NT2/D1 (cell line): ENCODE measurements at regions not wholly inside any gene's neighbourhood (a gene's known extent, or its start where the extent isn't known, plus 50 kb on each side); places are given as distances from the start of the nearest gene placed in this dataset.

Experiments
- DNase-seq: peaks from one replicate; pipeline ENCODE4 v3.0.0-alpha.2; 2011; ENCODE audit warnings: low read depth, low spot score
- H3K27me3 ChIP-seq: 2 replicates; pipeline ENCODE4 v1.6.0; 2011; ENCODE audit warnings: mild to moderate bottlenecking; ENCODE audit not compliant: insufficient read length, insufficient read depth
- H3K36me3 ChIP-seq: 2 replicates; pipeline ENCODE4 v1.6.1; 2011; ENCODE audit warnings: mild to moderate bottlenecking, low read length, mixed read lengths; ENCODE audit not compliant: insufficient read depth, insufficient read length
- H3K4me1 ChIP-seq: 2 replicates; pipeline ENCODE4 v1.5.1; 2011; ENCODE audit not compliant: insufficient read depth, insufficient read length
- H3K4me3 ChIP-seq: 2 replicates; pipeline ENCODE4 v1.5.1; 2011; ENCODE audit warnings: low read depth; ENCODE audit not compliant: insufficient read length
- H3K9ac ChIP-seq: 2 replicates; pipeline ENCODE4 v1.6.0; 2011; ENCODE audit warnings: low read depth; ENCODE audit not compliant: insufficient read length
- H3K9me3 ChIP-seq: 2 replicates; pipeline ENCODE4 v1.5.1; 2011; ENCODE audit warnings: mild to moderate bottlenecking, low read length; ENCODE audit not compliant: insufficient read depth
- SUZ12 ChIP-seq: IDR thresholded peaks from 2 replicates; pipeline ENCODE4 v1.6.1; 2011; ENCODE audit not compliant: insufficient read length, insufficient read depth; ENCODE audit errors: extremely low read depth
- YY1 ChIP-seq: IDR thresholded peaks from 2 replicates; pipeline ENCODE4 v1.6.1; 2011; ENCODE audit not compliant: insufficient read length, insufficient read depth
- ZNF274 ChIP-seq: IDR thresholded peaks from 2 replicates; pipeline ENCODE4 v1.6.1; 2011; ENCODE audit warnings: mild to moderate bottlenecking, low read depth, low read length

DNA sequence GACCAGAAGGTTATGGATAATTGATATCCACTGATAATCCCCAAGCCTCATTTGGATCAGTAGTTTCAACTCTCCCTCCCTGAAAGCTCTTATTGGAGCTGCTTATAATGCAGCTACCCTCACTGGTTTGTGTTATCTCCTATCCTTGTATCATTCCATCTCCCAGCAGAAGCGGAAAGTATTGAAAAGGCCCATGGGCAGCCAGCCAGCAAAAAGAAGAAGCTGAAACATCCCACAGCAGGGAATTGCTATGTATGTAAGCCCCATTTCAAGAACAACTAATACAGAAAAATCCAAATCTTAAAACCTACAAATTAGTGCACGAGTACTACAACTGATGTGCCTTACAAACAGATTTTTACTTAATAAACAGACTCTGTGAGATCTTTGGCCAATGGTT lies 269.0 kb upstream of the ECI2 start:
- Histone ChIP-seq H3K4me1 (no peaks in the 10 kb centered on the region), H3K4me3 (no peak overlapping the region), H3K27me3 (no peaks in the 10 kb centered on the region), H3K36me3 (no peaks in the 10 kb centered on the region), H3K9me3 (no peaks in the 10 kb centered on the region), H3K9ac (no peak overlapping the region)
- TF ChIP-seq YY1 = no peak
- no peak for TF ChIP-seq ZNF274
- no peak for TF ChIP-seq SUZ12
- no peak for DNase-seq

DNA sequence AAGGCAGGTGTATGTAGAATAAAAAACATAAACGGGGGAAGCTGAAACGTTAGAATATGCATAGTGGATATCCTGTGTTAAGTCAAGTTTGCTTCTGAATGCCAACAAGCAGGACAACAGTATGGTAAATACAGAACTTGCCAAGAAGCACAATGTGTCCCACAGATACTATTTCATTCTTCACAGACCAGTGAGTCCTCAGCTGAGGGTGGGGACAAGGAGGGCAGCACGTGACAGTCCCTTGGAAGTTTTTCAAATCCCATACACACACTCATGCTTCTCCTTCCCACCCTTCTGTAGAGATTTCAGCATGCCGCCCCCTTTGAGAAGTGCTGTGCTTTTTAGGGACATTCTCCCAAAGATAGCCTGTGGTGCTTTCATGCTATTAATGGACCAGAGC lies 268.5 kb upstream of the ECI2 start:
- Histone ChIP-seq H3K4me3 (no peak overlapping the region), H3K27me3 (no peaks in the 10 kb centered on the region), H3K9ac (no peak overlapping the region), H3K36me3 (no peaks in the 10 kb centered on the region), H3K4me1 (no peaks in the 10 kb centered on the region), H3K9me3 (no peaks in the 10 kb centered on the region)
- DNase-seq = no peak
- TF ChIP-seq ZNF274 (no peak), YY1 (no peak)

DNA sequence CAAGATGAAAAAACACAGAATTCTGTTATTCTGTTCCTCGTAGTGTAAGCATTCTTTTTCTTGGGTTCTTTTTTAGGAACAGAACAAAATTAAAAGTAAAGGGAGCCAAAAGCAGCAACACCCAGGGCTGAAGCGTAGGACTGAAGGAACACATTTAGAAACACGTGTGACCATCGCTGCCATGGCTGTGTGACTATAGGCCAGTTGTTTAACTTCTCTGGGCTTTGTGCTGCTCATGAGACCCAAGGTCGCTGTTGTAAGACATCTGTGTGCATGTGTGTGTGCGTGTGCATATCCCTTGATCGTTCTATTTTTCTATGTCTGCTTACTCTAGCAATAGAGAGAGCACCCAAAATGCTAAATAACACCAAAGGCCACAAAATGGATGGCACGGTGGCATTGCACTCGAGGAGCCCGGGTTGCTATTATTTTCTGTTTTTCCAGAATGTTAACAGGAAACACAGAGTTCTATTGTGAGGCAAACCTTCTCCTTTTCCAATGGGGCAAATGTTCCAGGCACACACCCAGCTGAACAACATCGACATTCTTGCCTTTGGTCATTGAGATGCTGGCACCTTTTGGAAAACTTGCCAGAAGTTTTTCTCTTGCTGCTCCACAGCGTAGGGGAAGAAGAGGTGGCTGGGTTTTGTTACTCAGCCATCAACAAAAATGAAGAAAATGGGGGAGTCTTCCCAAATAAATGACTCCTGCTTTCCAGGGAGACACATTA lies 267.8 kb upstream of the ECI2 start:
- H3K27me3 ChIP-seq = no peaks in the 10 kb centered on the region
- H3K4me1 ChIP-seq = no peaks in the 10 kb centered on the region
- H3K4me3 ChIP-seq = no peak overlapping the region
- DNase-seq = no peak
- no peaks in the 10 kb centered on the region for H3K36me3 ChIP-seq
- H3K9ac ChIP-seq = no peak overlapping the region
- TF ChIP-seq YY1 (no peak), SUZ12 (no peak), ZNF274 (no peak)
- H3K9me3 ChIP-seq = no peaks in the 10 kb centered on the region

DNA sequence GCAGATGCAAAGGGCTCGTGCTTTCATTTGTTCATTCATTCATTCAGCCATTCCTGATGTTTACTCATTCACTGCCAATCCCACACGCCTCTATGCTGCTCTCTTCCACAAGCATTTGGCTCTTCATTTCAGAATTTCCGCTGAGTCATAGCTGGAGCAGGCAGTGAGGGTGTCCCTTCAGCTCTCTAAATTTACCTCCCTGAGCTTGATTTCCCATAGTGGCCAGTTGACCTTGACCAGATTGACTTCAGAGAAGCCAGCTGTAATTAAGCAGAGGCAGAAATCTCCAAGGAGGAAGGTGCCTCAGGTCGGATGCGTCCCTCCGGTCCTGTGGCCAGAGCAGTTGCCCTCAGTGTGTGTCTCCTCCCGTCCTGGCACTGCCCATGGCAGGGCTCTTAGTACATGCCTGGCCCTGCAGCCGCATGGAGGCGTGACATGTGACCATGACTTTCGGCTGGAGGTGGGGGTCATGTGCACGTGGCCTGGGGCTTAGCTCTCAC lies 267.2 kb upstream of the ECI2 start:
- TF ChIP-seq YY1 (no peak), SUZ12 (no peak), ZNF274 (no peak)
- DNase-seq = no peak
- Histone ChIP-seq H3K4me1 (no peaks in the 10 kb centered on the region), H3K9me3 (no peaks in the 10 kb centered on the region), H3K9ac (no peak overlapping the region), H3K4me3 (no peak overlapping the region), H3K27me3 (no peaks in the 10 kb centered on the region), H3K36me3 (no peaks in the 10 kb centered on the region)

DNA sequence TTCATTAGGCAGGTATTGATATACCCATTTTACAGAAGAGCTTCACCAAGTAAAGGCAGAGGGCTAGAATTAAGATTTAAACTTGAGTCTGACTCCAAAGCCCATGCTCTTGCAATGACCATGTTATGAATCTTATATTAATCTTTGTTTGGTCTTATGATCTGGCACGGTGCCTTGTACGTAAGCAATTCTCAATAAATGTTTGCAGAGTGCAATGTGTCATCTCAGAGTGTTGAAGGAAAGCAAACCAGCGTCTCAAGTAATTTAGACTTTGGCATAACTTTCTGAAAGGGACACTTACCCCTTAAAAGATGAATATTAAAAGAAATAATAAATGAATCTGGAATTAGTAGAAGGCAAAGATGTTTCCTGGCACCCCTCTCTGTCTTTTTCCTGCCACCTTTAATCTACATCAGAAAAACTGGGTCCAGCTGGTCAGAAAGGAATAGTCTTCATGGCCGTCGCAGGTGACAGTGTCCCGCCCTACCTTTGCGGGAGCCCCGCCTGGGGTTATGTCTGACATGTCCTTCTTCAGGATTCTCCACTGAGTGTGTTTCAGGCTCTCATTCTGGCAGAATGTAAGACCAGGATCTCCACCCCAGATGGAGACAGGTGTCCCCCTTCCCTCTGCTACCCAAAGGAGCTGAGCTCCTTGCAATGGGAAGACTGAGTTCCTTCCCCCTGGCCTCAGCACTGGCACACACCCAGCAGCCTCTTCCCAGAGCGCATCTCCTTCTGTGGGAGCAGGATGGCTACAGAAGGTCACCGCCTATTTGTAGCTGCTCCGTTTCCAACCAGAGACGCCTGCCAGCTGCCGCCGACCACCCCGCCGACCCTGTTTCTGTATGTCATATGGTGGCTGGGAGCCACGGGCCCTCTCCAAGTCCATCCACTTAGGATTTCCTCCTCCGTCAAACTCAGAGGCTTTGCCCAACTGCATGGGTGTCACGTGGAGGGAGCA lies 266.3 kb upstream of the ECI2 start:
- Histone ChIP-seq H3K4me3 (no peak overlapping the region), H3K9ac (no peak overlapping the region), H3K27me3 (no peaks in the 10 kb centered on the region), H3K4me1 (no peaks in the 10 kb centered on the region), H3K9me3 (no peaks in the 10 kb centered on the region), H3K36me3 (no peaks in the 10 kb centered on the region)
- TF ChIP-seq SUZ12 (no peak), YY1 (no peak), ZNF274 (no peak)
- no peak for DNase-seq

DNA sequence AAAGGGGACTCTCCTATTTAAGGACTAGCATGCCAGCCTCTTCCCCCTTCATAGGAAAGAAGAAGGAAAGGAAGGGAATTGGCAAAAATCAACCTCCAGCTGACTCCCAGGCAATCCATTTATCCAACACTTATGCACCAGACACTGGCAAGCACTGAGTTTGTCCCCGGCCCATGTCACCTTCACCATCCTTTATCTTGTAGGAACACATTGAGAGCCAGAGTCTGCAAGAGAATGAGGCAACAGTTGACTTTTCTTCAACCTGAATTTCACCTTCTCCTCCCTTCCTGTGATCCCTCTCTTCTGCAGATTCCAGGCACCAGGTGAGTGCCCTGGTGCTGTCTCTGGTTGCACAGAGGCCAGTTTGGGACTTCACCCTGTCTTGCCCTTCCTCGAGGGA lies 264.3 kb upstream of the ECI2 start:
- TF ChIP-seq ZNF274 = no peak
- no peak for TF ChIP-seq YY1
- no peak for TF ChIP-seq SUZ12
- no peaks in the 10 kb centered on the region for H3K9me3 ChIP-seq
- H3K9ac ChIP-seq = no peak overlapping the region
- no peak for DNase-seq
- no peaks in the 10 kb centered on the region for H3K4me1 ChIP-seq
- no peaks in the 10 kb centered on the region for H3K36me3 ChIP-seq
- no peak overlapping the region for H3K4me3 ChIP-seq
- no peaks in the 10 kb centered on the region for H3K27me3 ChIP-seq

DNA sequence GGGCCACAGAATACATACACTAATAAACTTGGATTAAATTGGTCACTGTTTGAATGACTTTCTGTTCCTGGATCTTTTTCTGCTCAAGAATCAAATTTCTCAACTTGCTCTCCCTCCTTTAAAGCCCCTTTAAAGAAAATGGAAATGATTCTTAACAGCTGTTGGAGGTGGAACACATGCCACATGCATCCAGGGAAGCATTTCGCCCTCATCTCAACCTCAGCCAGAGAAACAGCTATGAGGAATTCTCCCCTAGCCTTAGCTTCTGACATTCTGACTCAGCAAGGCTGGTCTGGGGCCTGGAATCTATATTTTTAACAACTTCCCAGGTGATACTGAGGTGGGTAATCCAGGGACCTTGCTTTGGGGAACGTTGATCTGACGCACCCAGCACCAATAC lies 263.4 kb upstream of the ECI2 start:
- no peaks in the 10 kb centered on the region for H3K27me3 ChIP-seq
- H3K36me3 ChIP-seq = no peaks in the 10 kb centered on the region
- no peaks in the 10 kb centered on the region for H3K9me3 ChIP-seq
- DNase-seq = no peak
- no peak overlapping the region for H3K9ac ChIP-seq
- H3K4me1 ChIP-seq = no peaks in the 10 kb centered on the region
- TF ChIP-seq YY1 (no peak), SUZ12 (no peak), ZNF274 (no peak)
- no peak overlapping the region for H3K4me3 ChIP-seq
